ENCODE measurements at regions not wholly inside any gene's neighbourhood (a gene's known extent, or its start where the extent isn't known, plus 50 kb on each side); places are given as distances from the start of the nearest gene placed in this dataset.

GRCh38 chr15:24878153-24878552, 76.6 kb upstream of the SNRPN start:
- TF ChIP-seq ZNF274 (IDR thresholded peaks at IDR 0.05; ENCODE audit: low read depth, low read length): no peak
- no peak for TF ChIP-seq YY1 (IDR thresholded peaks at IDR 0.05; ENCODE audit: insufficient read depth, insufficient read length)

Data from NT2/D1 (cell line).